Inferior parietal cortex (tissue), 1 donor: ENCODE measurements at regions not wholly inside any gene's neighbourhood (a gene's known extent, or its start where the extent isn't known, plus 50 kb on each side); places are given as distances from the start of the nearest gene placed in this dataset.
"Not testable (repeated sequence)": the region's sequence is repeated elsewhere in the genome, so short reads cannot be mapped to it uniquely, and the experiment has no call there.

Source experiments
- DNase-seq: peaks from one replicate; pipeline ENCODE4 v3.0.0-alpha.2; 2016; ENCODE audit errors: extremely low spot score

GRCh38 chr11:81887671-81888070, 846.0 kb downstream of the FAM181B start:
- DNase-seq = no peak

- no peak for DNase-seq
Observed at GRCh38 chr11:81886406-81887075, 847.1 kb downstream of the FAM181B start.

- DNase-seq = no peak
Observed at GRCh38 chr11:81874635-81875034, 859.0 kb downstream of the FAM181B start.

- no peak for DNase-seq
Observed at GRCh38 chr11:81870815-81871214, 862.8 kb downstream of the FAM181B start.

GRCh38 chr11:81870066-81870412, 863.6 kb downstream of the FAM181B start:
- DNase-seq = no peak

- DNase-seq = no peak
Observed at GRCh38 chr11:81869351-81870065, 864.2 kb downstream of the FAM181B start.

- DNase-seq = no peak
Observed at GRCh38 chr11:81866896-81867295, 866.8 kb downstream of the FAM181B start.

GRCh38 chr11:81857386-81857785, 876.3 kb downstream of the FAM181B start:
- no peak for DNase-seq

GRCh38 chr11:81853791-81854190, 879.9 kb downstream of the FAM181B start:
- no peak for DNase-seq

- no peak for DNase-seq
Observed at GRCh38 chr11:81852896-81853295, 880.8 kb downstream of the FAM181B start.

- DNase-seq = no peak
Observed at GRCh38 chr11:81840380-81840779, 893.3 kb downstream of the FAM181B start.

GRCh38 chr11:81839976-81840375, 893.7 kb downstream of the FAM181B start:
- DNase-seq = no peak

GRCh38 chr11:81839016-81839415, 894.6 kb downstream of the FAM181B start:
- no peak for DNase-seq

GRCh38 chr11:81829976-81830375, 903.7 kb downstream of the FAM181B start:
- no peak for DNase-seq

- no peak for DNase-seq
Observed at GRCh38 chr11:81825346-81825745, 908.3 kb downstream of the FAM181B start.

GRCh38 chr11:81819462-81819861, 914.2 kb downstream of the FAM181B start:
- DNase-seq = no peak

- no peak for DNase-seq
Observed at GRCh38 chr11:81804858-81805257, 928.8 kb downstream of the FAM181B start.

GRCh38 chr11:81802591-81802990, 931.1 kb downstream of the FAM181B start:
- DNase-seq = no peak

- DNase-seq = no peak
Observed at GRCh38 chr11:81792416-81792815, 941.2 kb downstream of the FAM181B start.

- DNase-seq = peak; percentile 42
Observed at GRCh38 chr11:81787584-81788049, 946.0 kb downstream of the FAM181B start.

GRCh38 chr11:81772166-81772565, 961.5 kb downstream of the FAM181B start:
- no peak for DNase-seq

GRCh38 chr11:81769906-81770305, 963.8 kb downstream of the FAM181B start:
- DNase-seq = not testable (repeated sequence)

GRCh38 chr11:81756864-81757595, 976.6 kb downstream of the FAM181B start:
- no peak for DNase-seq
